Jurkat, Clone E6-1 (cell line): ENCODE measurements at regions not wholly inside any gene's neighbourhood (a gene's known extent, or its start where the extent isn't known, plus 50 kb on each side); places are given as distances from the start of the nearest gene placed in this dataset.
"Not testable (repeated sequence)": the region's sequence is repeated elsewhere in the genome, so short reads cannot be mapped to it uniquely, and the experiment has no call there.

Experiments
- DNase-seq: peaks from one replicate; pipeline ENCODE4 v3.0.0-alpha.2; 2011; ENCODE audit warnings: low read depth, low spot score
- H3K4me3 ChIP-seq: 2 replicates; pipeline ENCODE4 v1.5.1; 2011; ENCODE audit warnings: mild to moderate bottlenecking, low read length, control low read depth, moderate library complexity

- no peak overlapping the region for H3K4me3 ChIP-seq
- DNase-seq = no peak
Measured at GRCh38 chr6:5899216-5900045, 107.3 kb downstream of the NRN1 start.

DNA sequence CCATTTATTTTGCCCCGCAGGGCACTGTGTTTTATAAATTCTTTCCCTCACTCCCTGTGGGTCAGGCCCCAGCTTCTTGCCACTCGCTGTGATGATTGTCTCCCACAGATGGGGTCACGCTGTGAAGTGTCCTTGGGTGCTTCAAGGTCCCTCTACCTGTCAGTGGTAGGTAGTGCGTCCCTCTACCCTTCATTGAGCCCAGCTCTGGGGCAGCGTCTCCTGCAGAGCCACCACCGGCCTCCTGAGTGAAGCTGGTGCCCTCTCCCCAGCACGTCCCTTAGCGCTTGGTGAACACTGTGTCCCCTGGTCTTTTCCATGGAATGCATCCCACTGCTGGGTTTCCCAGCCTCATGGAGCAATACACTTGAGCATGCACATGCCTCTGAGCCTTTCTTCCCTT lies 108.2 kb downstream of the NRN1 start:
- no peak overlapping the region for H3K4me3 ChIP-seq
- DNase-seq = peak; percentile 30

GRCh38 chr6:5898102-5898501 lies 108.6 kb downstream of the NRN1 start:
- H3K4me3 ChIP-seq = no peak overlapping the region
- no peak for DNase-seq

- no peak overlapping the region for H3K4me3 ChIP-seq
- DNase-seq = no peak
Measured at GRCh38 chr6:5896476-5897200, 110.1 kb downstream of the NRN1 start.

- no peak for DNase-seq
- H3K4me3 ChIP-seq = no peak overlapping the region
Measured at GRCh38 chr6:5894357-5894756, 112.4 kb downstream of the NRN1 start.

- no peak overlapping the region for H3K4me3 ChIP-seq
- DNase-seq = no peak
Measured at GRCh38 chr6:5893295-5893694, 113.4 kb downstream of the NRN1 start.

- H3K4me3 ChIP-seq = no peak overlapping the region
- no peak for DNase-seq
Measured at GRCh38 chr6:5892669-5893068, 114.1 kb downstream of the NRN1 start.

GRCh38 chr6:5878792-5879191 lies 127.9 kb downstream of the NRN1 start:
- DNase-seq = no peak

GRCh38 chr6:5876076-5876475 lies 130.6 kb downstream of the NRN1 start:
- no peak for DNase-seq
- no peak overlapping the region for H3K4me3 ChIP-seq

More at GRCh38 chr6:5878792-5879191, 127.9 kb downstream of the NRN1 start:
- no peak overlapping the region for H3K4me3 ChIP-seq

- peak; percentile 48 for DNase-seq
- not testable (repeated sequence) for H3K4me3 ChIP-seq
Measured at GRCh38 chr6:5873976-5874375, 132.7 kb downstream of the NRN1 start.

DNA sequence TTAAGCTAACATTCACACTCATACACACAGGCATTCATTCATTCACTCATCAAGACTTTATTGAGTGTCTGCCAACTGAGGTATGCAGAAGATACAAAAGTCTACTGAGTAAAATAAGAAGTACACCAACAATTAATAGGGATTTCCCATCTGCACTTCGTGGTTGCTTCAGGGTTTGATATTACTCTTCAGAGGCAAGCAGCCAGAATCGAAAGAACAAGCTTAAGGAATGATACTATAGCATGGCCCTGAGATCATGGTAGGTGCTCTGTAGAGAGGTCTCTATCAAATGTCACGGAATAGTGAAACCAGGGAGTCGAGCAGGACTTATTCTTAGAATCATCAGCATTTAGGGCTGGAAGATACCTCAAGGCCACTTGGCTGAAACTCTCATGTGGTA lies 135.4 kb downstream of the NRN1 start:
- DNase-seq = no peak
- H3K4me3 ChIP-seq = no peak overlapping the region

DNA sequence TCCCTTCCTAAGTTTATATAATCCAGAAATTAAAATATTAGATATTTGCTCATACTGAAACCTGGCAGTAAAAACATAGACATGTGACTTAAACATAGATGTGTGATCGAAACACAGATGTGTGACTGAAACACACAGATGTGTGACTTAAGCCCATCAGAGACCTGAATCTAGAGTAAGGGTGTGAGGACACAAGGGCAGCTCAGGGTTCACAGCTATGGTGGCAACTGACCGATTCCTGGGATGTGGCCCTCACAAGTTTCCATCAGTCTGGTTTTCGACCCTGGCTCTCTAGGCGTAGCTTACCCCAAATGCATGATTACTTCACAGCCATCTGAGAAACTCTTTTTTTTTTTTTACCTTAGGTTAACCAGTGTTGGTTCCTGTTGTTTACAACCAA lies 137.0 kb downstream of the NRN1 start:
- no peak for DNase-seq
- no peak overlapping the region for H3K4me3 ChIP-seq

- DNase-seq = peak; percentile 17
Measured at GRCh38 chr6:5869261-5869660, 137.5 kb downstream of the NRN1 start.

GRCh38 chr6:5866547-5867051 lies 140.1 kb downstream of the NRN1 start:
- H3K4me3 ChIP-seq = no peak overlapping the region
- no peak for DNase-seq

More at GRCh38 chr6:5869261-5869660, 137.5 kb downstream of the NRN1 start:
- H3K4me3 ChIP-seq = no peak overlapping the region

GRCh38 chr6:5865506-5866031 lies 141.2 kb downstream of the NRN1 start:
- no peak for DNase-seq
- no peak overlapping the region for H3K4me3 ChIP-seq

DNA sequence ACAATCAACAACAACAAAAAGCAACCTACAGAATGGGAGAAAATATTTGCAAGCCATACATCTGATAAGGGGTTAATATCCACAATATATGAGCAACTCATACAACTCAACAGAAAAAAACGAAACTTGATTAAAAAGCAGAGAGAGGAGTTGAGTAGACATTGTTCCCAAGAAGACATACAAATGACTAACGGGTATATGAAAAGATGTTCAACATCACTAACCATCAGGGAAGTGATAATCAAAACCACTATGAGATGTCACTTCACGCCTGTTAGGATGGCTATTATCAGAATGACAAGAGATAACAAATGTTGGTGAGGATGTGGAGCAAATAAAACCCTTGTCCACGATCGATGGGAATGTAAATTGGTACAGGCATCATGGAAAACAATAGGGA lies 145.9 kb downstream of the NRN1 start:
- no peak overlapping the region for H3K4me3 ChIP-seq
- DNase-seq = no peak

DNA sequence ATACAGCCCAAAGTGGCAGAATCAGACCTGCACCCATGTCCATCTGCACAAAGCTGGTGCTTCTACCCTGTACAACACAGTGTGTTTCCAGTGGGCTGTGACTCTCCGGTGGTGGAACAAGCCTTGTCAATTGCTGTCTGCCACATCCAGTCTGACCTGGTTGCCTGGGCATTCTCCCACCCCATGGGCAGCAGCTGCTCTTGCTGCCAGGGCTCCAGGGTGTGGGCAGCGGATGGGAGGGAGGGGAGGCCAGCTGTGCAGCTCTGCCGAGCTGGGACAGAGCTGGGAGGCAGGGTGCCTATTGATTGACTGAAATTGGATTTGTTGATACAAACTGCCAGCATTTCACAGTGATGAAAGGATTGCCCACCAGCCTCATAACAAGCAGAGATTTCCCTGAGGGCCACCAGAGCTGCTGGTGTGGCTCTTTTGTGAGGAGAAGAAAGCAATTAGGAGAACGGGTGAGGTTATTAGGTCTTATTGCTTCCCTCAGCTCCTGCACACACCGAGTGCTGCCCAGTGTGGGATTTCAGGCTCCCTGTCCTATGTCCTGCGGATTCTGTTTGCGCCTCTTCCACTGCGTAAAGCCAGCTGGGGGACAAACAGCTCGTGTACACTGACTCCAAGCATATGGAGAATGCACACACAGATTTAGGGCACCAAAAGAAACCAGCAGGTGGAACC lies 150.8 kb downstream of the NRN1 start:
- no peak for DNase-seq
- no peak overlapping the region for H3K4me3 ChIP-seq

DNA sequence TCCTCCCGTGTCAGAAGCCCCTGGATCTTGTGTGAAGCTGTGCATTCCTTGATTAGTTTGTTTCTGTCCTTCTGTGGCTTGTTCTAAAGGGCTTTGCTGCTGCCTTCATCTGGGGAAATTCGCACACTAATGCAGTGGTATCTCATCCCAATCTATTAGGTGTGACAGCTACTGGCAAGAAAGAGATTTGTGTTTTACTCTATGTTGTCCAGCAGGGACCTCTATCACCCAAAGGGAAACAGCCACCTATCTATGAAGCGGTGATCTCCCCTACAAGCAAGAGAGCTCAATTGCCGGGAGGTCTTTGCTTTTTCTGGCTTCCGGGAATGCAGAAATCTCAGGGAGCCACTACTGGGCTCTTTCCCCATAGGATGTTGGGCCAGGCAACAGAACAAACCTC lies 151.8 kb downstream of the NRN1 start:
- DNase-seq = no peak
- H3K4me3 ChIP-seq = no peak overlapping the region

DNA sequence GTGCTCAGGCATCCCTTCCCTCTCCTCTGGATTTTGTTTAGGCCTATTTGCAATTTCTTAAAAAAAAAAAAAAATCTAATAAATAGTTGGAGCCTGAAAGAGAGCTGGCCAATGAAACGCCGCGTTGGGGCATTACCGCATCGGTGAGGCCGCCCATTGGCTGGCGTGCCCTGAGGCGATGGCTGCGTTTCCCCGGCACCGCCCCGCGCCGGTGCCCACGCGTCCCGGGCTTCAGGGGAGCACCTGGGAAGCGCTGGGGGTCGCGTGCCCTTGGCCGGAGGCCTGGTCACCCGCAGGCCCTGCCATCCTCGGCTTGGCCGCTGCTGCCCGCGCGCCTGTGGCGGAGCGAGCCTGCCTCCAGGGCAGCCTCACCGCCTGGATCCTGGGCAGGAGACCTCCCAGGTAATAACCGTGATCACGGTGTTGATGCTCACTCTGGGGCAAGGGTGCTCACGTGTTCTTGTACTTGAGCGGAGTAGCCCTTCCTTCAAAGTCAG lies 155.4 kb downstream of the NRN1 start:
- no peak overlapping the region for H3K4me3 ChIP-seq
- DNase-seq = no peak
